Ishikawa (cell line): ENCODE measurements at regions not wholly inside any gene's neighbourhood (a gene's known extent, or its start where the extent isn't known, plus 50 kb on each side); places are given as distances from the start of the nearest gene placed in this dataset.

Experiments used
- CEBPB ChIP-seq: IDR thresholded peaks from 2 replicates; pipeline ENCODE4 v1.6.1; 2012
- CREB1 ChIP-seq: IDR thresholded peaks from 2 replicates; pipeline ENCODE4 v1.6.1; 2012; ENCODE audit warnings: low read depth
- EGR1 ChIP-seq: IDR thresholded peaks from 2 replicates; pipeline ENCODE4 v1.6.1; 2012
- EP300 ChIP-seq: IDR thresholded peaks from 2 replicates; pipeline ENCODE4 v1.6.1; 2012; ENCODE audit warnings: borderline replicate concordance
- FOXM1 ChIP-seq: IDR thresholded peaks from 2 replicates; pipeline ENCODE4 v1.6.1; 2012; ENCODE audit warnings: low read depth, borderline replicate concordance
- MAX ChIP-seq: IDR thresholded peaks from 2 replicates; pipeline ENCODE4 v1.6.1; 2012
- NFIC ChIP-seq: IDR thresholded peaks from 2 replicates; pipeline ENCODE4 v1.6.1; 2012
- RAD21 ChIP-seq: IDR thresholded peaks from 2 replicates; pipeline ENCODE4 v1.6.1; 2012; ENCODE audit warnings: low read depth
- REST ChIP-seq: IDR thresholded peaks from 2 replicates; pipeline ENCODE4 v1.6.1; 2012; ENCODE audit warnings: low read depth, mild to moderate bottlenecking
- TAF1 ChIP-seq: IDR thresholded peaks from 2 replicates; pipeline ENCODE4 v1.6.1; 2012; ENCODE audit warnings: low read depth, mild to moderate bottlenecking
- TCF12 ChIP-seq: IDR thresholded peaks from 2 replicates; pipeline ENCODE4 v1.6.1; 2012; ENCODE audit warnings: low read depth
- TEAD4 ChIP-seq: IDR thresholded peaks from 2 replicates; pipeline ENCODE4 v1.6.1; 2012
- USF1 ChIP-seq: IDR thresholded peaks from 2 replicates; pipeline ENCODE4 v1.6.1; 2012
- YY1 ChIP-seq: IDR thresholded peaks from 2 replicates; pipeline ENCODE4 v1.6.1; 2012; ENCODE audit warnings: low read depth
- ZBTB7A ChIP-seq: IDR thresholded peaks from 2 replicates; pipeline ENCODE4 v1.6.1; 2012; ENCODE audit warnings: low read depth

GRCh38 chr10:114753126-114753525 is 68.5 kb upstream of the FHIP2A start:
- TF ChIP-seq REST (no peak), RAD21 (no peak), EP300 (no peak), EGR1 (no peak), TCF12 (no peak), CEBPB (no peak), USF1 (no peak), TEAD4 (no peak), ZBTB7A (no peak), NFIC (no peak), YY1 (no peak), CREB1 (no peak)

- TF ChIP-seq TEAD4 (no peak), YY1 (no peak), EP300 (no peak; the same call in 1 of the 2 replicates), CEBPB (no peak), CREB1 (no peak), MAX (no peak), TAF1 (no peak), ZBTB7A (no peak), TCF12 (no peak), FOXM1 (no peak), NFIC (no peak), RAD21 (no peak), REST (no peak), USF1 (no peak), EGR1 (no peak)
These were observed 66.9 kb upstream of the FHIP2A start for GRCh38 chr10:114754445-114755320.

- TF ChIP-seq FOXM1, result no peak
- TF ChIP-seq EGR1, result no peak
- no peak for TF ChIP-seq TEAD4
- TF ChIP-seq NFIC, result no peak
- TF ChIP-seq MAX, result no peak
- no peak for TF ChIP-seq YY1
- TF ChIP-seq EP300, result no peak
- TF ChIP-seq USF1, result no peak
- TF ChIP-seq RAD21, result no peak
- TF ChIP-seq REST, result no peak
- no peak for TF ChIP-seq ZBTB7A
- no peak for TF ChIP-seq TAF1
- TF ChIP-seq TCF12, result no peak
- no peak for TF ChIP-seq CREB1
- no peak for TF ChIP-seq CEBPB
These were observed 66.0 kb upstream of the FHIP2A start for GRCh38 chr10:114755537-114755936.
